ENCODE measurements at regions not wholly inside any gene's neighbourhood (a gene's known extent, or its start where the extent isn't known, plus 50 kb on each side); places are given as distances from the start of the nearest gene placed in this dataset.

- no peaks in the 10 kb centered on the region for H3K23me2 ChIP-seq (ENCODE audit: low read depth, low read length)
- H4K5ac ChIP-seq (ENCODE audit: insufficient read length, low read depth, low read length): no peak overlapping the region
- no peak overlapping the region for H3K9ac ChIP-seq (replicated peaks in 1 of 4; ENCODE audit: extremely low read depth in 1 of 4, low read depth in 3 of 4, low read length in 3 of 4)
- no peaks in the 10 kb centered on the region; a peak in 1 of 7 replicates for H3K27me3 ChIP-seq (replicated peaks in 1 of 4; ENCODE audit: control insufficient read depth in 3 of 4, extremely low read depth in 1 of 4, insufficient read depth in 3 of 4, low read length in 3 of 4)
- H4K20me1 ChIP-seq (replicated peaks in 1 of 2; ENCODE audit: control insufficient read depth in 1 of 2, insufficient read depth in 2 of 2, low read length in 2 of 2): no peaks in the 10 kb centered on the region
- 89% methylated on average over 3 of the region's 3 CpGs; no CpG with 5 or more reads in 1 of the 2 experiments for WGBS, 2 experiments (ENCODE audit: extremely low coverage in 1 of 2, insufficient coverage in 1 of 2, insufficient read length in 1 of 2, insufficient replicate concordance in 2 of 2, low coverage in 1 of 2, low lambda C conversion rate in 2 of 2, missing lambda C conversion rate in 1 of 2)
- no peak overlapping the region for H2BK20ac ChIP-seq (ENCODE audit: low read length)
- H3K23ac ChIP-seq (ENCODE audit: insufficient read length): no peak overlapping the region
- DNase-seq (ENCODE audit: low read depth in 1 of 2, low spot score in 2 of 2) (no peak), FAIRE-seq (no peak)
- H2BK120ac ChIP-seq (replicated peaks; ENCODE audit: low read depth, low read length): no peak overlapping the region
- no peak overlapping the region for H2BK5ac ChIP-seq (ENCODE audit: low read depth, low read length)
- H3K14ac ChIP-seq (ENCODE audit: insufficient read length): no peak overlapping the region
- CTCF ChIA-PET (ENCODE audit: partially characterized antibody): interaction anchor here (1.0 kb wide), 1 partner anchor 10 kb away, joined by 3 read pairs; no protein-coding TSS in a partner anchor
- no peaks in the 10 kb centered on the region; a peak in 1 of 8 replicates for H3K36me3 ChIP-seq (ENCODE audit: control insufficient read depth in 2 of 4, insufficient read depth in 4 of 4, low read length in 3 of 4)
- no peak overlapping the region for H3K27ac ChIP-seq (ENCODE audit: low read depth, low read length)
- H2AK5ac ChIP-seq (ENCODE audit: low read depth, low read length): no peak overlapping the region
- H4K91ac ChIP-seq (replicated peaks; ENCODE audit: insufficient read length, low read length): no peak overlapping the region
- no peak overlapping the region for H3K4me2 ChIP-seq (ENCODE audit: insufficient read depth in 1 of 2, low read depth in 2 of 2, low read length in 2 of 2)
- TF ChIP-seq JUN (IDR thresholded peaks at IDR 0.05; ENCODE audit: low read depth, low read length): no peak
- no peak for TF ChIP-seq RNF2 (IDR thresholded peaks at IDR 0.05; ENCODE audit: borderline replicate concordance, low read depth, low read length, missing control alignments, poor library complexity, severe bottlenecking)
- no peak for TF ChIP-seq EP300 (IDR thresholded peaks at IDR 0.05; ENCODE audit: borderline replicate concordance in 1 of 2, low read depth in 2 of 2, low read length in 2 of 2)
- TF ChIP-seq ASH2L (IDR thresholded peaks at IDR 0.05; ENCODE audit: low read length): no peak
- no peak for TF ChIP-seq SIRT6 (IDR thresholded peaks at IDR 0.05; ENCODE audit: low read length)
- TF ChIP-seq ATF3 (IDR thresholded peaks at IDR 0.05; ENCODE audit: insufficient read depth, low read depth, low read length): no peak
- no peak for TF ChIP-seq SUZ12 (IDR thresholded peaks at IDR 0.05; ENCODE audit: low read length)
- no peak for TF ChIP-seq BCL11A (IDR thresholded peaks at IDR 0.05; ENCODE audit: low read depth in 2 of 2, low read length in 2 of 2)
- no peak overlapping the region for H3K4me3 ChIP-seq (ENCODE audit: extremely low read depth in 1 of 4, insufficient read depth in 2 of 4, low read depth in 3 of 4, low read length in 4 of 4)
- H2BK12ac ChIP-seq (ENCODE audit: low read depth, low read length): no peak overlapping the region
- H3K56ac ChIP-seq (replicated peaks; ENCODE audit: insufficient read length, low read depth, low read length): no peak overlapping the region
- no peaks in the 10 kb centered on the region for H3K9me3 ChIP-seq (ENCODE audit: insufficient read depth in 2 of 2, low read depth in 1 of 2, low read length in 1 of 2)
- no peak overlapping the region for H2AFZ ChIP-seq (ENCODE audit: low read length)
- H3K79me2 ChIP-seq (ENCODE audit: control insufficient read depth in 1 of 2, insufficient read depth in 2 of 2, low read length in 2 of 2): no peaks in the 10 kb centered on the region
- no peak overlapping the region for H3K18ac ChIP-seq (ENCODE audit: extremely low read depth, low read length)
- POLR2A ChIA-PET (ENCODE audit: partially characterized antibody): interaction anchor here (0.7 kb wide), 1 partner anchor 327 kb away, joined by 3 read pairs; no protein-coding TSS in a partner anchor
- no peaks in the 10 kb centered on the region for H3K79me1 ChIP-seq (ENCODE audit: low read depth, low read length)
- H3K4me1 ChIP-seq (replicated peaks in 1 of 4; ENCODE audit: control insufficient read depth in 3 of 4, insufficient read depth in 4 of 4, low read length in 3 of 4): no peaks in the 10 kb centered on the region
- no peak overlapping the region for H2BK15ac ChIP-seq (ENCODE audit: low read length)
- no peak overlapping the region for H3K4ac ChIP-seq (replicated peaks; ENCODE audit: insufficient read length, low read depth, low read length)
- no peak overlapping the region for H4K8ac ChIP-seq (ENCODE audit: extremely low read depth, insufficient read depth, low read length)
Measured at GRCh38 chr9:99533421-99533820, 288.3 kb upstream of the NR4A3 start.
